HG02970 (cell line): ENCODE measurements at regions not wholly inside any gene's neighbourhood (a gene's known extent, or its start where the extent isn't known, plus 50 kb on each side); places are given as distances from the start of the nearest gene placed in this dataset.

Experiments
- ATAC-seq: cut with Tn5 transposase; IDR thresholded peaks from one replicate; pipeline ENCODE4 v1.9.1; 2021; ENCODE audit warnings: mild to moderate bottlenecking, moderate library complexity, moderate number of reproducible peaks; ENCODE audit not compliant: unreplicated experiment, low FRiP score

- no peak for ATAC-seq
These were observed 82.0 kb upstream of the PTGFR start for GRCh38 chr1:78408810-78409209.

- ATAC-seq, result no peak
These were observed 80.1 kb upstream of the PTGFR start for GRCh38 chr1:78410643-78411042.

GRCh38 chr1:78411707-78412106 is 79.1 kb upstream of the PTGFR start:
- no peak for ATAC-seq

- no peak for ATAC-seq
These were observed 75.6 kb upstream of the PTGFR start for GRCh38 chr1:78415165-78415564.

GRCh38 chr1:78419309-78419708 is 71.5 kb upstream of the PTGFR start:
- ATAC-seq, result no peak

GRCh38 chr1:78420181-78420580 is 70.6 kb upstream of the PTGFR start:
- no peak for ATAC-seq

GRCh38 chr1:78420688-78421087 is 70.1 kb upstream of the PTGFR start:
- no peak for ATAC-seq

GRCh38 chr1:78424720-78425119 is 66.1 kb upstream of the PTGFR start:
- ATAC-seq, result no peak

GRCh38 chr1:78426408-78426807 is 64.4 kb upstream of the PTGFR start:
- no peak for ATAC-seq

GRCh38 chr1:78427506-78427905 is 63.3 kb upstream of the PTGFR start:
- no peak for ATAC-seq

GRCh38 chr1:78432016-78432415 is 58.8 kb upstream of the PTGFR start:
- ATAC-seq, result no peak

GRCh38 chr1:78434351-78434750 is 56.4 kb upstream of the PTGFR start:
- no peak for ATAC-seq

GRCh38 chr1:78436961-78437360 is 53.8 kb upstream of the PTGFR start:
- no peak for ATAC-seq

- no peak for ATAC-seq
These were observed 53.4 kb upstream of the PTGFR start for GRCh38 chr1:78437396-78437795.

- ATAC-seq, result no peak
These were observed 52.8 kb upstream of the PTGFR start for GRCh38 chr1:78437941-78438340.

GRCh38 chr1:78440381-78440793 is 50.4 kb upstream of the PTGFR start:
- ATAC-seq, result no peak
